HEK293 (cell line): ENCODE measurements at regions not wholly inside any gene's neighbourhood (a gene's known extent, or its start where the extent isn't known, plus 50 kb on each side); places are given as distances from the start of the nearest gene placed in this dataset.
A peak's percentile ranks its signal among the peaks of the same experiment; 100 is the strongest.

ENCODE experiments used
- CTCF ChIA-PET: fragments of 350-600 bp; formaldehyde crosslinking; extraction: SDS; loops from one replicate; lab custom pipeline; 2021; ENCODE audit warnings: antibody characterized with exemption; lab: Yijun Ruan, JAX
- POLR2A ChIA-PET: fragments of 300-600 bp; formaldehyde crosslinking; extraction: SDS; loops from one replicate; lab custom pipeline; 2020; ENCODE audit warnings: antibody characterized with exemption, inconsistent platforms; lab: Yijun Ruan, JAX
- H3K27ac ChIP-seq: fragments of 200-500 bp; sonication (Bioruptor generic); 2 replicates; pipeline ENCODE4 v1.5.1; 2014; ENCODE audit warnings: low read depth, low read length, control low read depth, inconsistent platforms; ENCODE audit errors: extremely low read depth
- H3K36me3 ChIP-seq, 2 experiments: fragments of 200-500 bp in 1 of 2; sonication (Bioruptor generic) in 1 of 2; 1 replicate in 1 of 2; 2 replicates in 1 of 2; pipeline ENCODE4 v1.5.1; 2014 to 2017; ENCODE audit warnings: inconsistent platforms in 2 of 2, low read length in 2 of 2; ENCODE audit not compliant: control insufficient read depth in 2 of 2, insufficient read depth in 1 of 2
- H3K4me1 ChIP-seq: fragments of 200-500 bp; sonication (Bioruptor generic); 2 replicates; pipeline ENCODE4 v1.5.1; 2014; ENCODE audit warnings: mild to moderate bottlenecking, low read length, inconsistent platforms; ENCODE audit not compliant: control insufficient read depth, insufficient read depth
- H3K4me3 ChIP-seq: 2 replicates; pipeline ENCODE4 v1.5.1; 2011; ENCODE audit warnings: low read depth, mild to moderate bottlenecking, control low read depth, low read length, moderate library complexity
- H3K9me3 ChIP-seq: fragments of 200-500 bp; sonication (Bioruptor generic); 2 replicates; pipeline ENCODE4 v1.5.1; 2014; ENCODE audit warnings: low read depth, low read length, inconsistent platforms; ENCODE audit not compliant: control insufficient read depth, insufficient read depth
- FEZF1 ChIP-seq: fragments of 450-650 bp; formaldehyde crosslinking; IDR thresholded peaks from 2 replicates; pipeline ENCODE4 v1.5.1; 2016; ENCODE audit warnings: missing biosample characterization, missing genetic modification characterization
- GLIS1 ChIP-seq: fragments of 450-650 bp; formaldehyde crosslinking; IDR thresholded peaks from 2 replicates; pipeline ENCODE4 v1.5.1; 2016; ENCODE audit warnings: missing biosample characterization, missing genetic modification characterization
- OSR2 ChIP-seq: fragments of 450-650 bp; formaldehyde crosslinking; IDR thresholded peaks from 2 replicates; pipeline ENCODE4 v1.5.1; 2016; ENCODE audit warnings: missing biosample characterization, missing genetic modification characterization
- PRDM1 ChIP-seq: fragments of 450-650 bp; formaldehyde crosslinking; IDR thresholded peaks from 2 replicates; pipeline ENCODE4; 2016; ENCODE audit warnings: missing biosample characterization, missing genetic modification characterization
- SP7 ChIP-seq: fragments of 450-650 bp; formaldehyde crosslinking; IDR thresholded peaks from 2 replicates; pipeline ENCODE4 v1.5.1; 2016; ENCODE audit warnings: missing biosample characterization, missing genetic modification characterization
- TCF7L2 ChIP-seq: IDR thresholded peaks from 2 replicates; pipeline ENCODE4 v1.6.1; 2011; ENCODE audit warnings: low read depth, mild to moderate bottlenecking, inconsistent platforms, low read length, moderate library complexity, borderline replicate concordance
- ZBTB17 ChIP-seq: fragments of 450-650 bp; formaldehyde crosslinking; IDR thresholded peaks from 2 replicates; pipeline ENCODE4 v1.5.1; 2016; ENCODE audit warnings: missing biosample characterization, missing genetic modification characterization
- ZEB2 ChIP-seq: fragments of 450-650 bp; formaldehyde crosslinking; IDR thresholded peaks from 2 replicates; pipeline ENCODE4 v1.5.1; 2016; ENCODE audit warnings: missing biosample characterization, missing genetic modification characterization
- ZFHX2 ChIP-seq: fragments of 450-650 bp; formaldehyde crosslinking; conservative IDR thresholded peaks from 2 replicates; pipeline ENCODE4 v1.5.1; 2016; ENCODE audit warnings: missing biosample characterization, missing genetic modification characterization
- ZNF10 ChIP-seq: fragments of 450-650 bp; formaldehyde crosslinking; IDR thresholded peaks from 2 replicates; pipeline ENCODE4 v1.5.1; 2017; ENCODE audit warnings: missing biosample characterization, missing genetic modification characterization
- ZNF155 ChIP-seq: fragments of 450-650 bp; formaldehyde crosslinking; IDR thresholded peaks from 2 replicates; pipeline ENCODE4 v1.5.1; 2016; ENCODE audit warnings: missing biosample characterization, missing genetic modification characterization
- ZNF266 ChIP-seq: fragments of 450-650 bp; formaldehyde crosslinking; IDR thresholded peaks from 2 replicates; pipeline ENCODE4 v1.5.1; 2016; ENCODE audit warnings: missing biosample characterization, missing genetic modification characterization, low read depth
- ZNF366 ChIP-seq: fragments of 450-650 bp; formaldehyde crosslinking; conservative IDR thresholded peaks from 2 replicates; pipeline ENCODE4 v1.5.1; 2016; ENCODE audit warnings: missing biosample characterization, missing genetic modification characterization
- ZNF629 ChIP-seq: fragments of 450-650 bp; formaldehyde crosslinking; IDR thresholded peaks from 2 replicates; pipeline ENCODE4 v1.5.1; 2017; ENCODE audit warnings: missing biosample characterization, missing genetic modification characterization
- ZNF660 ChIP-seq: fragments of 450-650 bp; IDR thresholded peaks from 2 replicates; pipeline ENCODE4 v1.5.1; 2018; ENCODE audit warnings: missing biosample characterization, mild to moderate bottlenecking, missing genetic modification characterization
- ZNF664 ChIP-seq: fragments of 450-650 bp; formaldehyde crosslinking; IDR thresholded peaks from 2 replicates; pipeline ENCODE4 v1.5.1; 2016; ENCODE audit warnings: missing biosample characterization, missing genetic modification characterization
- ZNF777 ChIP-seq: fragments of 450-650 bp; formaldehyde crosslinking; IDR thresholded peaks from 2 replicates; pipeline ENCODE4 v1.5.1; 2017; ENCODE audit warnings: missing biosample characterization, missing genetic modification characterization, borderline replicate concordance
- ZNF843 ChIP-seq: fragments of 450-650 bp; formaldehyde crosslinking; IDR thresholded peaks from 2 replicates; pipeline ENCODE4 v1.5.1; 2016; ENCODE audit warnings: missing biosample characterization, missing genetic modification characterization
- ZSCAN16 ChIP-seq: fragments of 450-650 bp; formaldehyde crosslinking; IDR thresholded peaks from 2 replicates; pipeline ENCODE4 v1.5.1; 2016; ENCODE audit warnings: missing biosample characterization, missing genetic modification characterization
- ZXDB ChIP-seq: fragments of 450-650 bp; formaldehyde crosslinking; IDR thresholded peaks from 2 replicates; pipeline ENCODE4 v1.5.1; 2016; ENCODE audit warnings: missing biosample characterization, missing genetic modification characterization
- TF ChIP-seq, protein P1 (sequence below): fragments of 450-650 bp; formaldehyde crosslinking; IDR thresholded peaks from 2 replicates; pipeline ENCODE4 v1.5.1; 2017; ENCODE audit warnings: missing biosample characterization, missing genetic modification characterization
- TF ChIP-seq, protein P2 (sequence below): fragments of 450-650 bp; formaldehyde crosslinking; IDR thresholded peaks from 2 replicates; pipeline ENCODE4 v1.5.1; 2016; ENCODE audit warnings: missing biosample characterization, missing genetic modification characterization
- TF ChIP-seq, protein P3 (sequence below): fragments of 450-650 bp; formaldehyde crosslinking; IDR thresholded peaks from 2 replicates; pipeline ENCODE4 v1.5.1; 2017; ENCODE audit warnings: missing biosample characterization, missing genetic modification characterization
- TF ChIP-seq, protein P4 (sequence below): fragments of 450-650 bp; formaldehyde crosslinking; IDR thresholded peaks from 2 replicates; pipeline ENCODE4 v1.5.1; 2016; ENCODE audit warnings: missing biosample characterization, missing genetic modification characterization
- TF ChIP-seq, protein P5 (sequence below): fragments of 450-650 bp; IDR thresholded peaks from 2 replicates; pipeline ENCODE4 v1.5.1; 2018; ENCODE audit warnings: missing biosample characterization, mild to moderate bottlenecking, missing genetic modification characterization
- TF ChIP-seq, protein P6 (sequence below): fragments of 450-650 bp; formaldehyde crosslinking; IDR thresholded peaks from 2 replicates; pipeline ENCODE4 v1.5.1; 2016; ENCODE audit warnings: missing biosample characterization, missing genetic modification characterization

DNA sequence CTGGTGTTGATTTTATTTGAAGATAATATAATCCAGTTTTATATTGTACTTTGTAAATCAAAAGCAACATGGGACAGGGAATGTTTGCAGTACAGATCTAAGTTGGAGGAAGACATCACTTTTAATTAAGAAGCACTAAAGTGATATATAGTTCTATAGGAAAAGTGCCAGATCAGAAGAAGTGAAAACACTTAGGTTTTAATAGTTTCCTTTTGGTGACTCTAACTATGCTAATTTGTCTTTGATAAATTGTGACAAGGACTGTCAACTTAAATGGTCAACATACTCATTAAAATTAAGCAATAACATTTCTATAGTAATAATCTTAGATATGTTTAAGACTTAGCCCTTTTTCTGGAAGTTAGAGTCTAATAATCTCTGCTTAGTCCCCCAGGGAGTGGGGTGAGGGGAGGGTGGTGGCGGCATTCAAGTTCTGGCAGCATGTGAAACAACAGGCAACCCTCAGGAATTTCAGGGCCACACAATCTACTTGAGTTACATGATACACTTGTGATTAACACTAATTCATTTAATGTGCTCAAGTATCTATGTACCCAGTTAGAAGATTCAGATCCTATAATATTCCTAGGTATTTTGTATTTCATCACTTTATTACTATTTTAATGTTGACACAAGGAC is 1026.5 kb downstream of the NR2F1-AS1 start:
- H3K4me1 ChIP-seq = peaks cover 25% of the 10 kb centered on the region
- POLR2A ChIA-PET = no interaction called here
- H3K4me3 ChIP-seq = no peak overlapping the region
- no peaks in the 10 kb centered on the region for H3K36me3 ChIP-seq
- TF ChIP-seq ZNF155 (no peak), SP7 (no peak), FEZF1 (tag by site-specific recombination) (peak; percentile 55), ZNF664 (tag by site-specific recombination) (peak; percentile 44; the same call in 1 of the 2 replicates), OSR2 (peak; percentile 59; the same call in 1 of the 2 replicates), PRDM1 (tag by site-specific recombination) (0 out of 2 replicates have a peak, but pooled peaks have one; percentile 3), ZNF266 (tag by site-specific recombination) (no peak), ZEB2 (tag by site-specific recombination) (peak; percentile 54), ZNF10 (tag by site-specific recombination) (no peak), ZBTB17 (tag by site-specific recombination) (peak; percentile 26; the same call in 1 of the 2 replicates), ZNF629 (tag by site-specific recombination) (0 out of 2 replicates have a peak, but pooled peaks have one; percentile 12), ZNF660 (tag by site-specific recombination) (no peak), ZNF843 (tag by site-specific recombination) (peak; percentile 25; the same call in 1 of the 2 replicates), GLIS1 (tag by site-specific recombination) (peak; percentile 34; the same call in 1 of the 2 replicates), ZNF777 (tag by site-specific recombination) (no peak), ZNF366 (tag by site-specific recombination) (peak; percentile 60), ZXDB (tag by site-specific recombination) (0 out of 2 replicates have a peak, but pooled peaks have one; percentile 26), TCF7L2 (peak; percentile 45; the same call in 1 of the 2 replicates), ZSCAN16 (tag by site-specific recombination) (no peak), ZFHX2 (tag by site-specific recombination) (no peak)
- TF ChIP-seq, protein P1, sequence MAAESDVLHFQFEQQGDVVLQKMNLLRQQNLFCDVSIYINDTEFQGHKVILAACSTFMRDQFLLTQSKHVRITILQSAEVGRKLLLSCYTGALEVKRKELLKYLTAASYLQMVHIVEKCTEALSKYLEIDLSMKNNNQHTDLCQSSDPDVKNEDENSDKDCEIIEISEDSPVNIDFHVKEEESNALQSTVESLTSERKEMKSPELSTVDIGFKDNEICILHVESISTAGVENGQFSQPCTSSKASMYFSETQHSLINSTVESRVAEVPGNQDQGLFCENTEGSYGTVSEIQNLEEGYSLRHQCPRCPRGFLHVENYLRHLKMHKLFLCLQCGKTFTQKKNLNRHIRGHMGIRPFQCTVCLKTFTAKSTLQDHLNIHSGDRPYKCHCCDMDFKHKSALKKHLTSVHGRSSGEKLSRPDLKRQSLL (tag by site-specific recombination) = no peak
- TF ChIP-seq, protein P2, sequence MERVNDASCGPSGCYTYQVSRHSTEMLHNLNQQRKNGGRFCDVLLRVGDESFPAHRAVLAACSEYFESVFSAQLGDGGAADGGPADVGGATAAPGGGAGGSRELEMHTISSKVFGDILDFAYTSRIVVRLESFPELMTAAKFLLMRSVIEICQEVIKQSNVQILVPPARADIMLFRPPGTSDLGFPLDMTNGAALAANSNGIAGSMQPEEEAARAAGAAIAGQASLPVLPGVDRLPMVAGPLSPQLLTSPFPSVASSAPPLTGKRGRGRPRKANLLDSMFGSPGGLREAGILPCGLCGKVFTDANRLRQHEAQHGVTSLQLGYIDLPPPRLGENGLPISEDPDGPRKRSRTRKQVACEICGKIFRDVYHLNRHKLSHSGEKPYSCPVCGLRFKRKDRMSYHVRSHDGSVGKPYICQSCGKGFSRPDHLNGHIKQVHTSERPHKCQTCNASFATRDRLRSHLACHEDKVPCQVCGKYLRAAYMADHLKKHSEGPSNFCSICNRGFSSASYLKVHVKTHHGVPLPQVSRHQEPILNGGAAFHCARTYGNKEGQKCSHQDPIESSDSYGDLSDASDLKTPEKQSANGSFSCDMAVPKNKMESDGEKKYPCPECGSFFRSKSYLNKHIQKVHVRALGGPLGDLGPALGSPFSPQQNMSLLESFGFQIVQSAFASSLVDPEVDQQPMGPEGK (tag by site-specific recombination) = 0 out of 2 replicates have a peak, but pooled peaks have one; percentile 25
- TF ChIP-seq, protein P3, sequence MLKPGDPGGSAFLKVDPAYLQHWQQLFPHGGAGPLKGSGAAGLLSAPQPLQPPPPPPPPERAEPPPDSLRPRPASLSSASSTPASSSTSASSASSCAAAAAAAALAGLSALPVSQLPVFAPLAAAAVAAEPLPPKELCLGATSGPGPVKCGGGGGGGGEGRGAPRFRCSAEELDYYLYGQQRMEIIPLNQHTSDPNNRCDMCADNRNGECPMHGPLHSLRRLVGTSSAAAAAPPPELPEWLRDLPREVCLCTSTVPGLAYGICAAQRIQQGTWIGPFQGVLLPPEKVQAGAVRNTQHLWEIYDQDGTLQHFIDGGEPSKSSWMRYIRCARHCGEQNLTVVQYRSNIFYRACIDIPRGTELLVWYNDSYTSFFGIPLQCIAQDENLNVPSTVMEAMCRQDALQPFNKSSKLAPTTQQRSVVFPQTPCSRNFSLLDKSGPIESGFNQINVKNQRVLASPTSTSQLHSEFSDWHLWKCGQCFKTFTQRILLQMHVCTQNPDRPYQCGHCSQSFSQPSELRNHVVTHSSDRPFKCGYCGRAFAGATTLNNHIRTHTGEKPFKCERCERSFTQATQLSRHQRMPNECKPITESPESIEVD = 0 out of 2 replicates have a peak, but pooled peaks have one; percentile 33
- TF ChIP-seq, protein P4, sequence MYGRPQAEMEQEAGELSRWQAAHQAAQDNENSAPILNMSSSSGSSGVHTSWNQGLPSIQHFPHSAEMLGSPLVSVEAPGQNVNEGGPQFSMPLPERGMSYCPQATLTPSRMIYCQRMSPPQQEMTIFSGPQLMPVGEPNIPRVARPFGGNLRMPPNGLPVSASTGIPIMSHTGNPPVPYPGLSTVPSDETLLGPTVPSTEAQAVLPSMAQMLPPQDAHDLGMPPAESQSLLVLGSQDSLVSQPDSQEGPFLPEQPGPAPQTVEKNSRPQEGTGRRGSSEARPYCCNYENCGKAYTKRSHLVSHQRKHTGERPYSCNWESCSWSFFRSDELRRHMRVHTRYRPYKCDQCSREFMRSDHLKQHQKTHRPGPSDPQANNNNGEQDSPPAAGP = no peak
- TF ChIP-seq, protein P5, sequence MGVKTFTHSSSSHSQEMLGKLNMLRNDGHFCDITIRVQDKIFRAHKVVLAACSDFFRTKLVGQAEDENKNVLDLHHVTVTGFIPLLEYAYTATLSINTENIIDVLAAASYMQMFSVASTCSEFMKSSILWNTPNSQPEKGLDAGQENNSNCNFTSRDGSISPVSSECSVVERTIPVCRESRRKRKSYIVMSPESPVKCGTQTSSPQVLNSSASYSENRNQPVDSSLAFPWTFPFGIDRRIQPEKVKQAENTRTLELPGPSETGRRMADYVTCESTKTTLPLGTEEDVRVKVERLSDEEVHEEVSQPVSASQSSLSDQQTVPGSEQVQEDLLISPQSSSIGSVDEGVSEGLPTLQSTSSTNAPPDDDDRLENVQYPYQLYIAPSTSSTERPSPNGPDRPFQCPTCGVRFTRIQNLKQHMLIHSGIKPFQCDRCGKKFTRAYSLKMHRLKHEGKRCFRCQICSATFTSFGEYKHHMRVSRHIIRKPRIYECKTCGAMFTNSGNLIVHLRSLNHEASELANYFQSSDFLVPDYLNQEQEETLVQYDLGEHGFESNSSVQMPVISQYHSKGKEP (tag by site-specific recombination) = no peak
- TF ChIP-seq, protein P6, sequence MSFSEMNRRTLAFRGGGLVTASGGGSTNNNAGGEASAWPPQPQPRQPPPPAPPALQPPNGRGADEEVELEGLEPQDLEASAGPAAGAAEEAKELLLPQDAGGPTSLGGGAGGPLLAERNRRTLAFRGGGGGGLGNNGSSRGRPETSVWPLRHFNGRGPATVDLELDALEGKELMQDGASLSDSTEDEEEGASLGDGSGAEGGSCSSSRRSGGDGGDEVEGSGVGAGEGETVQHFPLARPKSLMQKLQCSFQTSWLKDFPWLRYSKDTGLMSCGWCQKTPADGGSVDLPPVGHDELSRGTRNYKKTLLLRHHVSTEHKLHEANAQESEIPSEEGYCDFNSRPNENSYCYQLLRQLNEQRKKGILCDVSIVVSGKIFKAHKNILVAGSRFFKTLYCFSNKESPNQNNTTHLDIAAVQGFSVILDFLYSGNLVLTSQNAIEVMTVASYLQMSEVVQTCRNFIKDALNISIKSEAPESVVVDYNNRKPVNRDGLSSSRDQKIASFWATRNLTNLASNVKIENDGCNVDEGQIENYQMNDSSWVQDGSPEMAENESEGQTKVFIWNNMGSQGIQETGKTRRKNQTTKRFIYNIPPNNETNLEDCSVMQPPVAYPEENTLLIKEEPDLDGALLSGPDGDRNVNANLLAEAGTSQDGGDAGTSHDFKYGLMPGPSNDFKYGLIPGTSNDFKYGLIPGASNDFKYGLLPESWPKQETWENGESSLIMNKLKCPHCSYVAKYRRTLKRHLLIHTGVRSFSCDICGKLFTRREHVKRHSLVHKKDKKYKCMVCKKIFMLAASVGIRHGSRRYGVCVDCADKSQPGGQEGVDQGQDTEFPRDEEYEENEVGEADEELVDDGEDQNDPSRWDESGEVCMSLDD (tag by site-specific recombination) = no peak
- H3K9me3 ChIP-seq = no peaks in the 10 kb centered on the region
- CTCF ChIA-PET = no interaction called here
- H3K27ac ChIP-seq = no peak overlapping the region
